Fibroblast of skin of scalp (primary cell): ENCODE measurements at regions not wholly inside any gene's neighbourhood (a gene's known extent, or its start where the extent isn't known, plus 50 kb on each side); places are given as distances from the start of the nearest gene placed in this dataset.
A peak's percentile ranks its signal among the peaks of the same experiment; 100 is the strongest.

Source experiments
- DNase-seq: peaks from one replicate; pipeline ENCODE4 v3.0.0-alpha.2; 2013

- DNase-seq = no peak
Measured at GRCh38 chr4:13940921-13941320, 313.4 kb upstream of the BOD1L1 start.

DNA sequence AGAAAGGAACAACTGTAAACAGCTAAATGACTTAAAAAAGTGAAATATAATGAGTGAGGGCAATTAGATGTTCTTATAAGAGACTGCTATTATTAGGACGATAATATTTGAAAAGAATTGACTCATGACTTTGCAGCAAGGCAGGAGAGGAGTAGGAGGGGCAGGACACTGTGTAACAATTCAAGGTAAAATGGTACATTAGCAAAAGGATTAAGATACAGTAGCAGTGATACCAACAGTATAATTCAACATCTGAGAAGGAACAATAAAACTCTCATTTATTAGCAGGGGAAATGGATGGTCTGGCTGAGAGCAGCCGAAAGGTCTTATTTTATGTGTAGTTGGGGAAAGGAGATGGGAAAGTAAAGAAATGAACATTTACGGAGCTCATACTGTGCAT lies 315.5 kb upstream of the BOD1L1 start:
- DNase-seq = no peak

- DNase-seq = no peak
Measured at GRCh38 chr4:13944095-13944511, 316.6 kb upstream of the BOD1L1 start.

- DNase-seq = no peak
Measured at GRCh38 chr4:13947921-13948320, 320.4 kb upstream of the BOD1L1 start.

DNA sequence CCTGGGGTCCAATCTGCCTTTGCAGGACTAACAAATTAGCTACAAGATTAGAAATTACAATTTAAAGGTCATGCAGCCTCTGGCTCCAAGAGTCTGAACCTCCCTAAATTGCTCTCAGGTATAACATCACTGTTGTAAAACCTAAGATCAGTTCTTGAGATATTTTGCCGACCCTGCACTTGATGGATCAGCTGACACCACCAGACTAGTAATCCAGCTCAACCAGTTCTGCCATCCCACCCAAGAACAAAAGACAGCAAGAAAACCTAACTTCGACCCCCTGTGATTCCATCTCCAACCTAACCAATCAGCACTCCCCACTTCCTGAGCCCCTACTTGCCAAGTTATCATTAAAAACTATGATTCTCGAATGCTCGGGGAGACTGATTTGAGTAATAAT lies 323.0 kb upstream of the BOD1L1 start:
- no peak for DNase-seq

GRCh38 chr4:13953083-13953482 lies 325.6 kb upstream of the BOD1L1 start:
- no peak for DNase-seq

DNA sequence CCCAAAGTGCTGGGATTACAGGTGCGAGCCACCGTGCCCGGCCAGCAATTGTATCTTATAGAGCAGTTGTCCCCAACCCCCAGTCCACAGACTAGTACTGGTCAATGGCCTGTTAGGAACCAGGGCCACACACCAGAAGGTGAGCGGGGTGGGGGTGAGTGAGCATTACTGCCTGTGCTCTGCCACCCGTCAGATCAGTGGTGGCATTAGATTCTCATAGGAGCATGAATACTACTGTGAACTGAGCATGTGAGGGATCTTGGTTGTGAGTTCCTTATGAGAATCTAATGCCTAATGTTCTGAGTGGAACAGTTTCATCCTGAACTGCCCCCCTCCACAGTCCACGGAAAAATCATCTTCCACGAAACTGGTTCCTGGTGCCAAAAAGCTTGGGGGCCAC lies 328.0 kb upstream of the BOD1L1 start:
- no peak for DNase-seq

- no peak for DNase-seq
Measured at GRCh38 chr4:13956947-13957346, 329.4 kb upstream of the BOD1L1 start.

DNA sequence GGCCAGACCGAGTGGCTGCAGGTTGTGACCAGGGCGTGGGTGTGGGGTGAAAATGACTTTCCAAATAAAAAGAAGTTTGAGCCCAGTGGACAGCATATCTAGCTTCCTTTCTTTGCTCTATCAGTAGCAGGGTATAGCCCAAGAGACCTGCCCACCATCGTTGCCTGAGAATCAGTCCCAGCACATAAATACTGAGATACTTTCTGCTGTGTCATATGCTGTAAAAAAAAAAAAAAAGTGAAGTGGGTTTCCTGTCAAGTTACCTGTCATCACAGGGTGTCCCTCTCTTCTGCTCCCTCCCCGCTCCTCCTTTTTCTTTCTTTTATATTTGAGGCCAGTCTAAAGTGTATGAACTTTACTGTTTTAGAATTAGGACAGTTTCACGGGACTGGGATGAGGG lies 330.3 kb upstream of the BOD1L1 start:
- DNase-seq = no peak

GRCh38 chr4:13963601-13964000 lies 336.1 kb upstream of the BOD1L1 start:
- DNase-seq = peak; percentile 42

DNA sequence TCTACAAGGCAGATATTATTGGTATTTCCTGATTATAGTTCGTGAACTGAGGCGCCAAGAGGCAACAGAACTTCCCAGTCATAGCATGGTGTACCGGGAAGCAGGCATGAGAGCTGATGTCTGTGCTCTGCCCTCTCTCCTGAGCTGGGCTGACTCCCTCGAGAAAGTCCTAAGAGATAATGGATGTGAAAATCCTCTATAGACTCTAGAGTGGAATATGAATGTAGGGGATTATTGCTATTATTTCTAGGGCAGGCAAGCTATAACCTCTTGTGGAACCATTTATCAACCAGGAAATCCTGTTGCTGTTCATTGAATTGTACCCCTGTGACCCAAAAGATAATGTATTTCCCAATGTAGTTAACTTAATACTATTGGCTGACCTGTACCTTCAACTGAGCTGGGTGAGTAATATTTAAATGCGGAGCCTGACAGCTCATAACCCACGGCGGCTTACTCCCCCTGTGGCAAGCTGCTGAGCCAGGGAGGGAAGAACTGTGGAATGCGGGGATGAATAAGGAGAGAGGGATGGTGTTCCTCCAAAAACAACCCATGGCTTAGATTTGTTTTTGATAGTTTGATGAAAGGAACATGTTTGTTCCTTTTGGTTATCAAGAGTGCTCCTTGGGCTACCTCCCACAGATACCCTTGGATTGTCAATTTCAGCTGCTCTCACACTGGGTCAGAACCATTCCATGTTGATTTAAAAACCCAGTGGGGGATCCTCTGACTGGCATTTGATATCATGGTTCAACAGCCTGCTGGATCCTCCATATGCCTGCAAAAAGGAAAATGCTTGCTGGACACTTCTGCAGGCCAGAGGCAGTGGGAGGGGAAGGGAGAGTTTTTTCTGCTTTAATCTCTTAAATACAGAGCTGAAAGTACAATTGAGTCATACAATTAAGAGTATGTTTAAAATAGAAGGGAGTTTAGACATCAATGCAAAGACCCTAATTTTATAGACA lies 339.0 kb upstream of the BOD1L1 start:
- peak; percentile 88 for DNase-seq

GRCh38 chr4:13968723-13969122 lies 341.2 kb upstream of the BOD1L1 start:
- DNase-seq = no peak

- peak; percentile 39 for DNase-seq
Measured at GRCh38 chr4:13970349-13970748, 342.8 kb upstream of the BOD1L1 start.

DNA sequence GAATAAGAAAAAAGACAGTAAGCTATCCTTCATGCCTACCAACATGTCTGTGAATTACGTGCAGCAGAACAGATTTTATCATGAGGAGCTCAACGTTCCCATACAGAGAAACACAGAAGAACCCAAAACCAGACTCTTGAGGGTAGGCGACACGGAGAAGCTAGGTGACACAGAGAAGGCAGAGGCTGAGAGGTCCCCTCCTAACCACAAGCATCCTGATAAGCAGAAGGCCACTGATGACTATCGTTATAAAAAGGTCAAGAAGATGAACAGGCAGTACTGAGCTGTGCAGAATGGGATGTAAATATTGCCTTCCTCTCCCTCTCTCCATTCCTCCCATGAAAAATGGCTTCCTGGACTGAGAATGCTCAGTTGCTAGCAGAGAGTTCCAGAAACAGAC lies 350.2 kb upstream of the BOD1L1 start:
- no peak for DNase-seq

DNA sequence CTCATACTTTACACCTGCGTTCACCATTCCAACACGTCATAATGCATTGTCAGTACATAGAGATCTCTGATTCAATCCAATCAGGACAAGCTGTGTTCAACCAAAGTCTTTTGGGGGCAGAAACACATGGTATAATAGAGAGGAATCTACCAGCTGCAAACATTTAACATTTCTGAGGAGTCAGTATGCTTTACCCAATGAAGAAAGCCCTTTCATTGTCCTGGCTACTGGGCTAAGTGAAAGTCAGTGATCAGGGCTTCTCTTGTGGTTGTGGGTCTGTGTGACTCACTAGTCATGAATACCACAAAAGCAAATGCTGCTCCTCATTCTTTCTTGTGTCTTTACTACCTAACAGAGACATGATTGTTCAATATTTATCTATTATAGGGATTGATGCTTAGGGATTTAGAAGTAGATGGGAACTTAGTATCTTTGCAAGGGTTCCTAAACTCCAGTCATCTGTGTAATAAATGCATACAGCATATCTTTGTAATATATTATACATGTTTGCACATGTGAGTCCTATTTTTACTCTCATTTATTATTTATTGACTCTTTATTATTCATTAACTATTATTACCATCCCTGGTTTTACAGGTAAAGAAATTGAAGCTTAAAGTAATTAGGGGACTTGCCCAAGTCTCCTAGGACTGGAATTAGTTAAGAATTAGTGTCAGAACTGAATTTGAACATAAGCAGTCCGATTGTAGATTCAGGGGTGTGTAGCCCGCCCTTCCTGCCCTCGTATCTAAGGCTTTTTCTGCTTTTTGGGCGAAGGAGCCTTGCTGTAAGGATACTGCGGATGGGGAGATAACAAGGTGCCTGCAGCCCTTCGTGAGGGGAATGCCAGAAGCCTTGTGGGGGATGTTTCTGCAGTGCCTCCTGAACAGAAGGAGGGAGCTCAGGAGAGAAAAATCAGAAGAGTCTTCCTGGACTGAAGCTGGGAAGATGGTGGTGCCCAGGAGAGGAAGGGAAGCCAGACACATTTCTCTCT lies 353.1 kb upstream of the BOD1L1 start:
- DNase-seq = peak; percentile 96

- no peak for DNase-seq
Measured at GRCh38 chr4:13981499-13981898, 354.0 kb upstream of the BOD1L1 start.

GRCh38 chr4:13982010-13982409 lies 354.5 kb upstream of the BOD1L1 start:
- no peak for DNase-seq

GRCh38 chr4:13983189-13983790 lies 355.8 kb upstream of the BOD1L1 start:
- no peak for DNase-seq

GRCh38 chr4:13984991-13985800 lies 357.7 kb upstream of the BOD1L1 start:
- DNase-seq = peak; percentile 71

DNA sequence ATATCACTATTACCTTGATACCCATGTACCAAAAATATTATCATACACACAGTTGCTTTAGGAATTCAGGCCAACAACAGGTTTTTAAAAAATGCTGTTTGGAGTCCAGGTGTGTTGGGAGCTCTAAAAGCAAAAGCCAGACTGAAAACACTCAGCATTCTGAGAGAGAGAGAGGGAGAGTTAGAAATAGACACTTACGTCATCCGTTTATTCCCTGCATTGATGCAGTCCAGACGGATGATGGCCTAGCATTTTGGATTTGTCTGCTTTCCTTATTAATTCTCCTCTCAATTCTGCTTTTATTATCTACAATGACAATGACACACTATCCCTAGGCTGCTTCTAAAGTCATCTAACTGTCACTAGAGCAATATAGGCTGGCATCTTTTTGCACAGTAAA lies 358.3 kb upstream of the BOD1L1 start:
- no peak for DNase-seq

DNA sequence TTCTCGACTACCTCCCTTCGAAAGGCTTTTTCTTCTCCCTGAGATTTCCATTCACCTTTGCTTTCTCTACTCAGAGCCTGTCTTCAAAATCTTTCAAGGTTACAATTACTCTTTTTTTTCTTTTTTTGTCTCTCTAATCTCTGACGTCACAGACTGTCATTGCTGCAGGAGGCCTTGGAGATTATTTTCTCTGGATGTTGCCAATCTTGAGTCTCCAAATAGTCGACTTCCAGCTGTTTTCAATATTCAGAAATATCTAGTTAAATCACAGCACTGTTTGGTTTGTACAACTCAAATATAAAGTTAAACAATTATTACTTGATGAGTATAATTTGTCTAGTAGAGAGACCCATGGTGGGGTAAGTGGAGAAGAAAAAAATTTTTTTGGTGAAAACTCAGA lies 359.0 kb upstream of the BOD1L1 start:
- DNase-seq = peak; percentile 30
